K562 (cell line): ENCODE measurements at regions not wholly inside any gene's neighbourhood (a gene's known extent, or its start where the extent isn't known, plus 50 kb on each side); places are given as distances from the start of the nearest gene placed in this dataset.

ENCODE experiments used
- ATAC-seq: fragments of 200-7000 bp; cut with Tn5 transposase; 3 replicates; pipeline ENCODE4 v1.9.1; 2020; ENCODE audit warnings: moderate library complexity
- BruUV-seq: library from RNA; stranded (reverse); fragments of 400-500 nt; replicated peaks from 2 replicates; lab custom pipeline; 2021; lab: Mats Ljungman, UMichigan
- CTCF ChIA-PET: fragments of 300-600 bp; formaldehyde crosslinking; extraction: SDS; loops from one replicate; lab custom pipeline; 2021; ENCODE audit warnings: low intra/inter-chr PET ratio; lab: Yijun Ruan, JAX
- POLR2A ChIA-PET: fragments of 300-600, 350-650 bp; sonication (Branson Sonifier 250); formaldehyde crosslinking; extraction: SDS; loops from one replicate; lab custom pipeline; 2021; ENCODE audit warnings: antibody characterized with exemption, inconsistent platforms; lab: Yijun Ruan, JAX
- DNase-seq, 4 experiments: peaks; one replicate each; pipeline versions ENCODE4 v3.0.0 to v3.0.0-alpha.2; 2011 to 2018; ENCODE audit warnings: low spot score in 3 of 4, mixed read lengths in 3 of 4; ENCODE audit errors: extremely low read depth in 1 of 4
- FAIRE-seq: peaks from 2 replicates; lab custom pipeline; 2011; peaks lifted over from hg19 to GRCh38; lab: Jason Lieb, UNC
- H2AFZ ChIP-seq: 2 replicates; pipeline ENCODE4 v1.6.0; 2011; ENCODE audit warnings: low read depth, low read length, control low read depth, inconsistent platforms
- H3K27ac ChIP-seq: fragments of 200-600 bp; 3 replicates; pipeline ENCODE4 v1.8.0; 2011; ENCODE audit warnings: low read depth, mild to moderate bottlenecking, control low read depth, inconsistent platforms, low read length, moderate library complexity, mixed read lengths; ENCODE audit errors: extremely low read depth
- H3K27me3 ChIP-seq, 2 experiments: fragments of 300-600 bp in 1 of 2; 2 replicates in 1 of 2; 3 replicates in 1 of 2; pipeline versions ENCODE4 v1.6.0 to v1.8.0; 2011; ENCODE audit warnings: inconsistent platforms in 2 of 2, low read length in 2 of 2, mild to moderate bottlenecking in 1 of 2, mixed read lengths in 1 of 2, moderate library complexity in 1 of 2; ENCODE audit not compliant: control insufficient read depth in 2 of 2, insufficient read depth in 2 of 2
- H3K36me3 ChIP-seq: fragments of 300-600 bp; 3 replicates; pipeline ENCODE4 v1.8.0; 2011; ENCODE audit warnings: mild to moderate bottlenecking, low read length, inconsistent platforms; ENCODE audit not compliant: control insufficient read depth, insufficient read depth
- H3K4me1 ChIP-seq, 2 experiments: fragments of 200-600 bp in 1 of 2; replicated peaks in 1 of 2; 2 replicates in 1 of 2; 3 replicates in 1 of 2; pipeline versions ENCODE4 v1.5.1 to v1.8.0; 2011; ENCODE audit warnings: inconsistent platforms in 2 of 2, low read length in 2 of 2, mild to moderate bottlenecking in 1 of 2, mixed read lengths in 1 of 2, moderate library complexity in 1 of 2; ENCODE audit not compliant: control insufficient read depth in 2 of 2, insufficient read depth in 2 of 2
- H3K4me2 ChIP-seq: 2 replicates; pipeline ENCODE4 v1.6.1; 2011; ENCODE audit warnings: low read length, control low read depth, inconsistent platforms, mixed read lengths; ENCODE audit not compliant: insufficient read depth
- H3K4me3 ChIP-seq: fragments of 200-600 bp; sonication (generic), shearing (Covaris generic); 2 replicates; pipeline ENCODE4 v1.5.1; 2016; ENCODE audit warnings: control low read depth, inconsistent platforms
- H3K79me2 ChIP-seq: fragments of 200-600 bp; 3 replicates; pipeline ENCODE4 v1.8.0; 2011; ENCODE audit warnings: low read length, inconsistent platforms; ENCODE audit not compliant: control insufficient read depth, insufficient read depth
- H3K9ac ChIP-seq, 2 experiments: 2 replicates each; pipeline versions ENCODE4 v1.6.0 to v1.6.1; 2011; ENCODE audit warnings: low read depth in 2 of 2, low read length in 2 of 2, control low read depth in 1 of 2, inconsistent platforms in 1 of 2, mild to moderate bottlenecking in 1 of 2, mixed read lengths in 1 of 2; ENCODE audit not compliant: insufficient read depth in 1 of 2
- H3K9me1 ChIP-seq: one replicate; pipeline ENCODE4 v1.6.0; 2011; ENCODE audit warnings: inconsistent platforms, mild to moderate bottlenecking, low read length, moderate library complexity; ENCODE audit not compliant: control insufficient read depth, insufficient read depth
- H3K9me3 ChIP-seq: replicated peaks from 2 replicates; pipeline ENCODE4 v1.5.1; 2011; ENCODE audit warnings: low read depth, low read length, inconsistent platforms; ENCODE audit not compliant: control insufficient read depth, insufficient read depth
- H4K20me1 ChIP-seq: replicated peaks from 2 replicates; pipeline ENCODE4 v1.6.1; 2011; ENCODE audit warnings: low read length, inconsistent platforms, mixed read lengths; ENCODE audit not compliant: control insufficient read depth, insufficient read depth
- DIDO1 ChIP-seq: fragments of 450-650 bp; IDR thresholded peaks from 2 replicates; pipeline ENCODE4 v1.6.1; 2016; ENCODE audit warnings: low read depth, missing biosample characterization, missing genetic modification characterization
- DLX4 ChIP-seq: fragments of 250-450 bp; sonication (Bioruptor Pico); IDR thresholded peaks from 2 replicates; pipeline ENCODE4 v1.6.1; 2021; ENCODE audit warnings: mild to moderate bottlenecking
- DMBX1 ChIP-seq: fragments of 250-450 bp; sonication (Bioruptor Pico); IDR thresholded peaks from 2 replicates; pipeline ENCODE4 v1.8.0; 2022; ENCODE audit warnings: inconsistent platforms, mild to moderate bottlenecking, moderate library complexity, borderline replicate concordance
- GTF2E2 ChIP-seq: fragments of 200-800 bp; sonication (Bioruptor generic); IDR thresholded peaks from 2 replicates; pipeline ENCODE4 v1.6.1; 2016; ENCODE audit warnings: missing genetic modification characterization, missing compliant biosample characterization
- SMARCB1 ChIP-seq: IDR thresholded peaks from 2 replicates; pipeline ENCODE4 v1.6.1; 2011; ENCODE audit warnings: improper control_type of control experiment, low read depth; ENCODE audit not compliant: insufficient read length
- ZNF134 ChIP-seq: fragments of 250-450 bp; sonication (Bioruptor Pico); conservative IDR thresholded peaks from 2 replicates; pipeline ENCODE4 v1.4.0; 2020
- ZNF324 ChIP-seq: fragments of 250-450 bp; sonication (Bioruptor Pico); IDR thresholded peaks from 2 replicates; pipeline ENCODE4 v1.4.0; 2020; ENCODE audit warnings: mild to moderate bottlenecking
- ZNF778 ChIP-seq: fragments of 450-650 bp; formaldehyde crosslinking; IDR thresholded peaks from 2 replicates; pipeline ENCODE4 v1.4.0; 2020; ENCODE audit warnings: mild to moderate bottlenecking, moderate library complexity
- WGBS: fragments of 100-300 bp; shearing (Covaris generic); methylation state at CpG from one replicate; pipeline ENCODE4 v1.1.6; 2016; ENCODE audit warnings: low coverage, mixed read lengths; ENCODE audit not compliant: insufficient coverage; ENCODE audit errors: missing lambda C conversion rate; 5-methylcytosine and 5-hydroxymethylcytosine counted together
- in situ Hi-C: fragments of 300-500 bp; cut with MboI; formaldehyde crosslinking; loops from 4 replicates; pipeline ENCODE4 v1.15.0; 2018; ENCODE audit warnings: inconsistent platforms, mixed read lengths
- intact Hi-C: fragments of 100-400 bp; cut with micrococcal nuclease; formaldehyde crosslinking; loops from 2 replicates; pipeline ENCODE4 v1.14.2; 2022
- TF ChIP-seq, protein P1 (sequence below): fragments of 200-800 bp; sonication (Bioruptor generic); IDR thresholded peaks from 2 replicates; pipeline ENCODE4 v1.6.1; 2017; ENCODE audit warnings: missing genetic modification characterization, missing compliant biosample characterization
- TF ChIP-seq, protein P2 (sequence below): fragments of 450-650 bp; conservative IDR thresholded peaks from 2 replicates; pipeline ENCODE4 v1.6.1; 2016; ENCODE audit warnings: missing genetic modification characterization, low read depth, mild to moderate bottlenecking, missing compliant biosample characterization, moderate library complexity

- no peak for TF ChIP-seq SMARCB1
- no peak for TF ChIP-seq ZNF324 (CRISPR knock-in tag)
- TF ChIP-seq, protein P1, sequence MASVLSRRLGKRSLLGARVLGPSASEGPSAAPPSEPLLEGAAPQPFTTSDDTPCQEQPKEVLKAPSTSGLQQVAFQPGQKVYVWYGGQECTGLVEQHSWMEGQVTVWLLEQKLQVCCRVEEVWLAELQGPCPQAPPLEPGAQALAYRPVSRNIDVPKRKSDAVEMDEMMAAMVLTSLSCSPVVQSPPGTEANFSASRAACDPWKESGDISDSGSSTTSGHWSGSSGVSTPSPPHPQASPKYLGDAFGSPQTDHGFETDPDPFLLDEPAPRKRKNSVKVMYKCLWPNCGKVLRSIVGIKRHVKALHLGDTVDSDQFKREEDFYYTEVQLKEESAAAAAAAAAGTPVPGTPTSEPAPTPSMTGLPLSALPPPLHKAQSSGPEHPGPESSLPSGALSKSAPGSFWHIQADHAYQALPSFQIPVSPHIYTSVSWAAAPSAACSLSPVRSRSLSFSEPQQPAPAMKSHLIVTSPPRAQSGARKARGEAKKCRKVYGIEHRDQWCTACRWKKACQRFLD (CRISPR knock-in tag) = no peak
- TF ChIP-seq ZNF778 (CRISPR knock-in tag) = no peak
- TF ChIP-seq, protein P2, sequence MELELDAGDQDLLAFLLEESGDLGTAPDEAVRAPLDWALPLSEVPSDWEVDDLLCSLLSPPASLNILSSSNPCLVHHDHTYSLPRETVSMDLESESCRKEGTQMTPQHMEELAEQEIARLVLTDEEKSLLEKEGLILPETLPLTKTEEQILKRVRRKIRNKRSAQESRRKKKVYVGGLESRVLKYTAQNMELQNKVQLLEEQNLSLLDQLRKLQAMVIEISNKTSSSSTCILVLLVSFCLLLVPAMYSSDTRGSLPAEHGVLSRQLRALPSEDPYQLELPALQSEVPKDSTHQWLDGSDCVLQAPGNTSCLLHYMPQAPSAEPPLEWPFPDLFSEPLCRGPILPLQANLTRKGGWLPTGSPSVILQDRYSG = no peak
- TF ChIP-seq DMBX1 (CRISPR knock-in tag) = no peak
- TF ChIP-seq DLX4 (CRISPR knock-in tag) = no peak
These were observed 208.5 kb downstream of the GRB14 start (continued) for GRCh38 chr2:164412831-164413230.

GRCh38 chr2:164389411-164389810, 231.9 kb downstream of the GRB14 start:
- in situ Hi-C loops (no loop called here), intact Hi-C loops (no loop called here)
- DNase-seq = no peak
- Histone ChIP-seq H3K36me3 (no peaks in the 10 kb centered on the region), H3K79me2 (no peaks in the 10 kb centered on the region), H3K4me1 (no peaks in the 10 kb centered on the region), H3K9me3 (no peaks in the 10 kb centered on the region; the same call in 1 of the 2 replicates), H3K9ac (no peak overlapping the region), H3K4me3 (no peak overlapping the region), H3K4me2 (no peak overlapping the region), H3K27ac (no peak overlapping the region), H4K20me1 (no peaks in the 10 kb centered on the region), H2AFZ (no peak overlapping the region), H3K9me1 (no peaks in the 10 kb centered on the region), H3K27me3 (no peaks in the 10 kb centered on the region)
- under 1% methylated on average over 6 of the region's 6 CpGs for WGBS
- TF ChIP-seq ZNF134 (CRISPR knock-in tag) (no peak), GTF2E2 (no peak), DIDO1 (tag) (no peak)
- BruUV-seq = no TSS peak
- CTCF ChIA-PET = no interaction called here
- ATAC-seq = no peak
- FAIRE-seq = no peak
- POLR2A ChIA-PET = no interaction called here
